NCI-H510A (cell line): ENCODE measurements at regions not wholly inside any gene's neighbourhood (a gene's known extent, or its start where the extent isn't known, plus 50 kb on each side); places are given as distances from the start of the nearest gene placed in this dataset.

Source experiments
- DNase-seq: peaks from one replicate; lab custom pipeline; 2025; lab: John Stamatoyannopoulos, UW

GRCh38 chr12:107525063-107525718 lies 160.4 kb upstream of the PWP1 start:
- DNase-seq = no peak

- DNase-seq = no peak
Measured at GRCh38 chr12:107525719-107526554, 159.7 kb upstream of the PWP1 start.

GRCh38 chr12:107526555-107527180 lies 158.9 kb upstream of the PWP1 start:
- no peak for DNase-seq

GRCh38 chr12:107528731-107529365 lies 156.8 kb upstream of the PWP1 start:
- no peak for DNase-seq

- DNase-seq = no peak
Measured at GRCh38 chr12:107529991-107530390, 155.6 kb upstream of the PWP1 start.

GRCh38 chr12:107530701-107531100 lies 154.9 kb upstream of the PWP1 start:
- DNase-seq = no peak

GRCh38 chr12:107533218-107533617 lies 152.4 kb upstream of the PWP1 start:
- no peak for DNase-seq

DNA sequence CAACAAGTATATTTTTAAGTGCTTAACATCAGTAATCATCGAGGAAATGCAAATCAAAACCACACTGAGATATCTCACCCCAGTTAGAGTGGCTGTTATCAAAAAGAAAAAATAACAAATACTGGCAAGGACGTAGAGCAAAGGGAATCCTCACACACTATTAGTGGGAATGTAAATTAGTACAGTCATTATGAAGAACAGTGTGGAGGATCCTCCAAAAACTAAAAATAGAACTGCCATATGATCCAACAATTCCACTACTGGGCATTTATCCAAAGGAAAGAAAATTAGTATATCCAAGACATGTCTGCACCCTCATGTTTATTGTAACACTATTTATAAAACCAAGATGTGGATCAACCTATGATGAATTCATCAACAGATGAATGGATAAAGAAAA lies 149.0 kb upstream of the PWP1 start:
- DNase-seq = no peak

DNA sequence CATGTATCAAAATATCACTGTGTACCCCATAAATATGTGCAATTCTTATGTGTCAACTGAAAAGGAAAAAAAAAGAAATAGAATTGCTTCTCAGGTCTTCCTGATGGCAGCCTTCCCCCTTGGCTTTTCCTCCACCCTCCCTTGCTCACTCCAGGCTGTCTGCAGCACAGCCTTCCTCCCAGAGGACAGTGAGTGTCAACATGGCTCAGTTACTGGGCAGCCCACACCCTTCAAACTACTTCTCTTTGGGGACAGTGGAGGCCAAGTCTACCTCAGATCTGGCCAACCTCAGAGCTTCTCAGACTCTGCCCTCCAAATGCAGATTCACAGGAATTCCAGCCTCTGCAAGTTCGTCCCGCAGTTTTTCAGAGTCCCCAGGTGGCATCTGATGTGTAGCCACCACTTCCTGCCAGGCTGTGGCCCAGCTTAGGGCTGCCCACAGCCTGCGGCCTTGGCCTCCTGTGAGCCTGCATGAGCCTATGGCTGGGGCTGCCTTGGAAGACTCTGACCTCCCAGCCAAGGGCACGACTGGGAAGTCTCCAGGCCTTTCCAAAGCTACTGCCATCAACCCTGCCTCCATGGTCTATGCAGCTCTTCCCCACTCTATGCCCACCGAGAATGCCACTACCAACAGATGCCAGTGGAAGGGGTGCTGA lies 148.0 kb upstream of the PWP1 start:
- DNase-seq = no peak

DNA sequence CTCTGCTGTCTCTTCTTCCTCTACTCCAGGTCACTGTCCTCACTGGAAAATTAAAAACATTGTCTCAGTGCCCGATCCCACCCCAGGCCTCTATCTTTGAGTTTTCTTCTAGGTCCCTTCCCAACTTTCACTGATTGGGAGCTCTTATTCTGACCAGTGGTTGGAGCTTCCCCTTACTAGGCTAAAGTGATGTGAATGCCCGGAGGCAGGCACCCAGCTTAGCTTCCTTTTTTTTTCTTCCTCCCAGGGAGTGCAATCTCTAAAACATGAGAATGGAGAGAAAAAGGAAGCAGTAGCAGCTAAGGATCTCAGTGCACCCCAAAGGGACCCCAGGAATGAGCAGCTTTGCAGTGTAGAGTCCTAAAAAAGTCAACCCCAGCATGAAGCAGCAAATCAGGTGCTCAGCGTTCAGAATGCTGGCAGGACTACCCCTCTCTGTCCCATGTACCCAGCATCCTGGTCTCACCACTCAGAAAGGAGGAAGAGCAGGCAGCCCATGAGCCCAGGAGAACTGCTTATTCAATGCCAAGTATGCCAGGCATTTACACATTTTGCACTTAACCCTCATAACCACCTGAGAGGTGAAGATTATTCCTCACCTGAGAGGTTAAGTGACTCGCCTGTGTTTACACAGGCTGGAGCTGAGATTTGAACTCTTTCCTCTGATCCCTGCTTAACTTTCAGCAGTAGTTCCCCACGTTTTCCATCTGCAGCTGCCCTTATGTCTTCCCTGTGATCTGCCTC lies 146.2 kb upstream of the PWP1 start:
- no peak for DNase-seq

DNA sequence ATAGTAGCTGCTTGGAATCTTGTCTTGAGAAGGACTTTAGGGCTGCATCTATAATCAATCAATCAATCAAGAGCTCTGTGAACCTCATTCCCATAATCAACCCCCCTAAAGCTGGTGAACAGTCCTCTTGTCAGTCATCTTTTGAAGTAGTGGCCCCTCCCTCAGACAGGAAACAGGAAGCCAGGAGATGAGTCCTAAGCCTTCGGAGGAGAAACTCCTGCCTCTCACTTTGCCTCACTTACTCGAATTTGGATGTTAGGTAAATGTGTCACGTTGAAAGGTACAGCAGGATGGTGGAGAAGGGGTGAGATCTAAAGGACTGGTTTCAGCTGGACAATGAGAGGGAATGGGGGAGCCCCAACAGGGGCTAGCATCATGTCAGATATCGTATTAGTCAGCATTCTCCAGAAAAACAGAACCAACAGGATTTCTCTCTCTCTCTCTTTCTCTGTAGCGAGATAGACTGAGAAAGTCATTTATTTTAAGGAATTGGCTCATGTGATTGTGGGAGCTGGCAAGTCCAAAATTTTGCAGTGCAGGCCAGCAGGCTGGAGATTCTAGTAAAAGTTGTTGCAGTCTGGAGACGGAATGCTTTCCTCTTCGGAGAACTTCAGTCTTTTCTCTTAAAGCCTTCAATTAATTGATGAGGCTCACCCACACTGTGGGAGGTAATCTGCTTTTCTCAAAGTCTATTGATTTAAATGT lies 144.4 kb upstream of the PWP1 start:
- DNase-seq = no peak

GRCh38 chr12:107543416-107543815 lies 142.2 kb upstream of the PWP1 start:
- DNase-seq = no peak

DNA sequence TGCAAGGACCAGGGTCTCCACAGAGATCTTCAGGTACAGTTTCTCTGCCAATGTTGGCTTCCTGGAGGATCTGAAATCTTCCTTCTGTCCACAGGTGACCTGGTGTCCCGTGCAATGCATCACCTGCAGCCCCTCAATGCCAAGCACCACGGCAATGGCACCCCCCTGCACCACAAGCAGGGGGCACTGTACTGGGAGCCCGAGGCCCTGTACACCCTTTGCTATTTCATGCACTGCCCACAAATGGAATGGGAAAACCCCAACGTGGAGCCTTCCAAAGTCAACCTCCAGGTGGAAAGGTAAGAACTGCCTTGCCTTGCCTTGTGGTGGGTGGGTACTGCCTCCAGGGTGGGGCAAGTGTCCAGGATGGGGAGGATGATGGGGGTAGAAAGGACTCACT lies 141.8 kb upstream of the PWP1 start:
- DNase-seq = no peak

GRCh38 chr12:107544937-107545336 lies 140.7 kb upstream of the PWP1 start:
- no peak for DNase-seq

- DNase-seq = no peak
Measured at GRCh38 chr12:107545737-107546353, 139.8 kb upstream of the PWP1 start.

DNA sequence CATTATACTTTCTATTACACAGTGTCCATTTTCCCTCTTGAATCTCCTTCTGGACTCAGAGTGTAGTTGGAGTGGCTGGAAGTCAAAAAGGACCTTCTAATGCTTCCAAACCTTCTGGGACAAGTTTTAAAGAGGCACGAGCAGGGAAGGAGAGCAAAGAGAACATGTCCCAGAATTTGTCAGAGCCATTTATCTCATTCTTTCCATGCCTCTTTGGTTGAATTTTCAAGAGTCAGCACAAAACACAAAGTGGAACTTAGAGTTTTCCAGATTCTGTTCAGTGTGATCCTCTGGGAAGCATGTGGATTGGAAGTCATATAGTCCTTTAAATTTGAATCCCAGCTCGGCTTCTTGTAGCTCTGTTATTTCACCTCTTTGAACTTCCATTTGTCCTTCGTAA lies 138.2 kb upstream of the PWP1 start:
- DNase-seq = no peak

DNA sequence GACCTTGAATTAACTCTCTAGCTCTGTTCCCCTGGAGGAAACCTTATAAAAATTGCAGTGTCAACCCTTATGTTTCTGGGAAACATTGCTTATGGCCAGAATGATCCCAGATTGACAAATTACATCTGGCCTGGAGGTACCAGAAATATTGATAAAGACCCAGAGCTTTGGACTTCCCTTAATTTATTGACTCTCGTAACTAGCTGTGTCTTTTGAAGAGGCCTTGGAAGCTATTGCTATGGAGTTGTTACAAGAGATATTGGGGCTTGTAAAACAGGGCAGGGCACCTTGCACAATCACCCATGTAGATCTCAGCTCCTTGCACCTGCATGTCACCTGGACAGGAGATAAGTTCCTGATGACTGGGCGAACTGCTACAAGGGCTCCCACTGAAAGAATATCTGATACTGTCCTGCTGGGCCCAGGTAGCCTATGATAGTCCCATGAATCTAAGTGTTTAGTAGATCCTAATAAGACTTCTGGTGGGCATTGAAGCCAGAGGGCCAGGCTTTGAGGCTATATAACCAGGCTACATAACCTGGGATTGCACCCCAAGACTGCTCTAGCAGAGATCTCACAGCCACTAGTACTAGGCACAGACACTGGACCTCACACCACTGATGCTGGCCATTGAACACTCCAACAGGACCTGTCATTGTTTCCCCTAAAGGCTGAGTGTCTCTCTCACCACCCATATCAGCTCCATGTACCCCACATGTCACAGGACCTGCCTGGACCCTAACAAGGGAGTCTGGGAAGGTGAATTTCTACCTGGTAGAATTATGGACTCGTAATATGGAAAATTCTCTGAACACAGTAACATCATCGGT lies 135.7 kb upstream of the PWP1 start:
- no peak for DNase-seq

DNA sequence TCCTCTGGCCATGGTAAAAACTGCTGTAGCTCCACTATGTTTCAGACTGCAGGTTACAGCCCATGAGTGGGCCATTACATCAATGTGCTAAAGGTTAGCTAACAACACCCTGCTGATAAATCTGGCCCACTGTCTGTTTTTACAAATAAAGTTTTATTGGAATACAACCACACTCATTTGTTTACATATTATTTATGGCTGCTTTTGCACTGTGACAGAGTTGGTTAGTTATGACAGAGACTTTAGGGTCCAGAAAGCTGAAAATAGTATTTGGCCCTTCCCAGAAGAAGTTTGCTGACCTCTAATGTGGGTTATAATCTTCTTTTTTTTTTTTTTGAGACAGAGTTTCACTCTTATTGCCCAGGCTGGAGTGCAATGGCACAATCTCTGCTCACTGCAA lies 134.2 kb upstream of the PWP1 start:
- DNase-seq = no peak

DNA sequence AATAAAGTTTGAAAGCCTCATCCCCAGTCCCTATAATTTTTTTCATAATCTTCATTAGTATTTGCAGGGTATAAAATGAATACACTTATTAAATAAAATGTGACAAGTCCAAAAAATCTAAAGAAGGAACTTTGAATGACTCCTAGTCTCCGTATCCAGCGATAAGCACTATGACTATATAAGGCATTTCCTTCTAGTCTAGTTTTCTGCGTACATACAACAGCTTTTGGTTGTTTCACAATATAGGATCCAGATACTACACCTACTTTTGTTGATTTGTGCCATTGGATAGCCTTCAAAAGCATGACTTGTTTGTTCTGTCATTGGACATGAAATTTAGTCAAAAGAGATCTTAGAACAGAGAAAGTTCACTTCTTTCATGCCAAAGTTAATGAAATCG lies 133.3 kb upstream of the PWP1 start:
- DNase-seq = no peak
